DOHH2 (cell line): ENCODE measurements at regions not wholly inside any gene's neighbourhood (a gene's known extent, or its start where the extent isn't known, plus 50 kb on each side); places are given as distances from the start of the nearest gene placed in this dataset.

ENCODE experiments used
- H3F3A ChIP-seq: fragments of 200-600 bp; sonication (generic), shearing (Covaris generic); 2 replicates; pipeline ENCODE4 v1.6.0; 2016; ENCODE audit warnings: antibody characterized with exemption, mild to moderate bottlenecking; ENCODE audit not compliant: control insufficient read depth, insufficient read depth
- H3K27ac ChIP-seq: fragments of 200-600 bp; sonication (generic); 2 replicates; pipeline ENCODE4 v1.5.1; 2014; ENCODE audit warnings: low read depth, mild to moderate bottlenecking, low read length, moderate library complexity
- H3K27me3 ChIP-seq: fragments of 200-600 bp; sonication (generic); 2 replicates; pipeline ENCODE4 v1.6.1; 2014; ENCODE audit warnings: mild to moderate bottlenecking, low read length, mixed read lengths; ENCODE audit not compliant: control insufficient read depth
- H3K36me3 ChIP-seq: fragments of 200-600 bp; sonication (generic); 2 replicates; pipeline ENCODE4 v1.6.1; 2014; ENCODE audit warnings: mild to moderate bottlenecking, low read length, moderate library complexity, mixed read lengths; ENCODE audit not compliant: control insufficient read depth
- H3K4me1 ChIP-seq: fragments of 200-600 bp; sonication (generic); 2 replicates; pipeline ENCODE4 v1.6.1; 2014; ENCODE audit warnings: mild to moderate bottlenecking, low read length, mixed read lengths; ENCODE audit not compliant: control insufficient read depth
- H3K4me2 ChIP-seq: fragments of 200-600 bp; sonication (generic); 2 replicates; pipeline ENCODE4 v1.6.0; 2014; ENCODE audit warnings: mild to moderate bottlenecking, low read length, moderate library complexity
- H3K4me3 ChIP-seq: fragments of 200-600 bp; sonication (generic); 2 replicates; pipeline ENCODE4 v1.5.1; 2014; ENCODE audit warnings: mild to moderate bottlenecking, low read length, mixed read lengths
- H3K79me2 ChIP-seq: fragments of 200-600 bp; sonication (generic); 2 replicates; pipeline ENCODE4 v1.6.1; 2014; ENCODE audit warnings: mild to moderate bottlenecking, low read length, mixed read lengths; ENCODE audit not compliant: control insufficient read depth
- H3K9me2 ChIP-seq: fragments of 200-600 bp; sonication (generic); replicated peaks from 2 replicates; pipeline ENCODE4 v1.6.1; 2014; ENCODE audit warnings: mild to moderate bottlenecking, low read length, mixed read lengths; ENCODE audit not compliant: control insufficient read depth
- H3K9me3 ChIP-seq: fragments of 200-600 bp; sonication (generic); 2 replicates; pipeline ENCODE4 v1.6.1; 2014; ENCODE audit warnings: antibody characterized with exemption, low read length, mixed read lengths; ENCODE audit not compliant: control insufficient read depth, insufficient read depth
- H4K20me1 ChIP-seq: fragments of 200-600 bp; sonication (generic); 2 replicates; pipeline ENCODE4 v1.6.0; 2014; ENCODE audit warnings: low read depth, mild to moderate bottlenecking, antibody characterized with exemption, low read length, moderate library complexity; ENCODE audit not compliant: control insufficient read depth, insufficient read depth
- EZH2phosphoT487 ChIP-seq: fragments of 200-600 bp; sonication (generic); IDR thresholded peaks from 2 replicates; pipeline ENCODE4 v1.6.1; 2017; ENCODE audit warnings: borderline replicate concordance, mild to moderate bottlenecking, antibody characterized with exemption, low read length, moderate library complexity, mixed read lengths
- TF ChIP-seq, protein P1 (sequence below): fragments of 200-600 bp; sonication (generic); IDR thresholded peaks from one replicate; pipeline ENCODE4 v1.5.1; 2014; ENCODE audit warnings: antibody characterized with exemption, mild to moderate bottlenecking, low read depth, low read length; ENCODE audit not compliant: poor library complexity, severe bottlenecking

DNA sequence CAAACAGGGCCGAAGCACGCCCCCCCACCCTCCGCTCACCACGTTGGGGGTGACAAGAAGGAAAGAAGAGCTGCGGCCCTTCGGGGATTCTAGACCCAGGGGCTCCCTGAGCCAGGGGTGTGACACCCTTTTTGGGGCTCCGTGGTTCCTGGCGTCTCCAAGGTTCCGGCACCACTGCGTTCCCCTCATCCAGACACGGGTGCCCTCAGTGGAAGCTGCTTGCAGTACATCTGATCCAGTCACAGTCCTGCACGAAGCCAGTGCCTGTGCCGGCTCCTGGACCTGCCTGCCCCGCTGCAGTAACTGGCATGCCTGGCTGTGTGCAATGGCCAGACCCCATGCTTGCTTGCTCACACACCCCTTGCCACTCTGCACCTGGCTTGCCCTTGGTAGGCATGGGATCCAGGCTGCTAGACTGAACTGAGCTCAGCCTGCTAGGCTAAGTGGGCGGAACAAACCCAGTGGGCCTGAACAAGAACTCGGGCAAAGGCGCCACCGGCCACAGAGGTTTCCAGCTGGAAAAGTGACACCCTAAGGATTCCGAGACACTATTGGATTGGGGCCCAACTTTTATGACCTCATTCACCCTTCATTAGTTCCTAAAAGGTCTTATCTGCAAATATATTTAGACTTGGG lies 420.4 kb upstream of the AGA start:
- H3K4me3 ChIP-seq = no peak overlapping the region
- H3K9me3 ChIP-seq = no peaks in the 10 kb centered on the region
- no peak overlapping the region for H3K4me2 ChIP-seq
- no peaks in the 10 kb centered on the region for H4K20me1 ChIP-seq
- H3K27ac ChIP-seq = no peak overlapping the region
- H3K36me3 ChIP-seq = no peaks in the 10 kb centered on the region
- TF ChIP-seq, protein P1, sequence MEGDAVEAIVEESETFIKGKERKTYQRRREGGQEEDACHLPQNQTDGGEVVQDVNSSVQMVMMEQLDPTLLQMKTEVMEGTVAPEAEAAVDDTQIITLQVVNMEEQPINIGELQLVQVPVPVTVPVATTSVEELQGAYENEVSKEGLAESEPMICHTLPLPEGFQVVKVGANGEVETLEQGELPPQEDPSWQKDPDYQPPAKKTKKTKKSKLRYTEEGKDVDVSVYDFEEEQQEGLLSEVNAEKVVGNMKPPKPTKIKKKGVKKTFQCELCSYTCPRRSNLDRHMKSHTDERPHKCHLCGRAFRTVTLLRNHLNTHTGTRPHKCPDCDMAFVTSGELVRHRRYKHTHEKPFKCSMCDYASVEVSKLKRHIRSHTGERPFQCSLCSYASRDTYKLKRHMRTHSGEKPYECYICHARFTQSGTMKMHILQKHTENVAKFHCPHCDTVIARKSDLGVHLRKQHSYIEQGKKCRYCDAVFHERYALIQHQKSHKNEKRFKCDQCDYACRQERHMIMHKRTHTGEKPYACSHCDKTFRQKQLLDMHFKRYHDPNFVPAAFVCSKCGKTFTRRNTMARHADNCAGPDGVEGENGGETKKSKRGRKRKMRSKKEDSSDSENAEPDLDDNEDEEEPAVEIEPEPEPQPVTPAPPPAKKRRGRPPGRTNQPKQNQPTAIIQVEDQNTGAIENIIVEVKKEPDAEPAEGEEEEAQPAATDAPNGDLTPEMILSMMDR = no peak
- TF ChIP-seq EZH2phosphoT487 = no peak
- no peaks in the 10 kb centered on the region for H3F3A ChIP-seq
- no peaks in the 10 kb centered on the region for H3K79me2 ChIP-seq
- H3K9me2 ChIP-seq = no peaks in the 10 kb centered on the region
- H3K4me1 ChIP-seq = no peaks in the 10 kb centered on the region
- H3K27me3 ChIP-seq = no peaks in the 10 kb centered on the region

DNA sequence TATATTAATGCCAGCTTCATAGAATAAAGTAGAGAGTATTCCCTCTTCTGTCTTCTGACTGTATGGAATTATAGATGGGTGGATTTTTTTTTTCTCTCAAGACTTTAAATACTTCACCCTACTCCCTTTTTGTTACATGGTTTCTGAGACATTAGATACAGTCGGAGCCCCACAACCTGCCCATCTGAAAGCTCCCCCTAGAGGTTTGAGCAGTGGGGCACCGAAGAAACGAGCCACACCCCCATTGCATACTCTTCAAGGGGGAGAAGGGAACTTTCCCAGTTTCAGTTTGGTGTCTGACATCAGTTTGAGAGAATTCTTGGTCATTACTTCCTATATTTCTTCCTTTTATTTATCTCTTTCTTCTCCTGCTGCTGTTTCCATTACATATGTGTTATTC lies 437.6 kb upstream of the AGA start:
- Histone ChIP-seq H3K4me2 (no peak overlapping the region), H4K20me1 (no peaks in the 10 kb centered on the region), H3K4me1 (no peaks in the 10 kb centered on the region), H3F3A (no peaks in the 10 kb centered on the region), H3K9me3 (no peaks in the 10 kb centered on the region), H3K9me2 (no peaks in the 10 kb centered on the region), H3K27ac (no peak overlapping the region), H3K36me3 (no peaks in the 10 kb centered on the region), H3K27me3 (no peaks in the 10 kb centered on the region), H3K79me2 (no peaks in the 10 kb centered on the region), H3K4me3 (no peak overlapping the region)
- TF ChIP-seq EZH2phosphoT487 = no peak

DNA sequence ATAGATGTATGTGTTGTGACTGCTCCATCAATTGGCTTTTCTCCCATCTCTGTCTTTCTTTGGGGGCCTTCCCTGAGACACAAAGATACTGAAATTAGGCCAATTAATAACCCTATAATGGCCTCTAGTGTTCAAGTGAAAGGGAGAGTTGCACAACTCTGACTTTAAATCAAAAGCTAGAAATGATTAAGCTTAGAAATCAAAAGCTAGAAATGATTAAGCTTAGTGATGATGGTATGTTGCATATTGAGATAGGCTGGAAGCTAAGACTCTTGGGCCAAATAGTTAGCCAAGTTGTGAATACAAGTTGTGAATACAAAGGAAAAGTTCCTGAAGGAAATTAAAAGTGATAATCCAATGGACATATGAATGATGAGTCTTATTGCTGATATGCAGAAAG lies 452.9 kb upstream of the AGA start:
- Histone ChIP-seq H3K4me2 (no peak overlapping the region), H3K27me3 (no peaks in the 10 kb centered on the region), H3F3A (no peaks in the 10 kb centered on the region), H3K79me2 (no peaks in the 10 kb centered on the region), H3K4me1 (no peaks in the 10 kb centered on the region), H3K4me3 (no peak overlapping the region), H4K20me1 (no peaks in the 10 kb centered on the region), H3K9me3 (no peaks in the 10 kb centered on the region), H3K27ac (no peak overlapping the region), H3K9me2 (no peaks in the 10 kb centered on the region), H3K36me3 (no peaks in the 10 kb centered on the region)
- TF ChIP-seq EZH2phosphoT487 = no peak
- TF ChIP-seq, protein P1 = no peak

DNA sequence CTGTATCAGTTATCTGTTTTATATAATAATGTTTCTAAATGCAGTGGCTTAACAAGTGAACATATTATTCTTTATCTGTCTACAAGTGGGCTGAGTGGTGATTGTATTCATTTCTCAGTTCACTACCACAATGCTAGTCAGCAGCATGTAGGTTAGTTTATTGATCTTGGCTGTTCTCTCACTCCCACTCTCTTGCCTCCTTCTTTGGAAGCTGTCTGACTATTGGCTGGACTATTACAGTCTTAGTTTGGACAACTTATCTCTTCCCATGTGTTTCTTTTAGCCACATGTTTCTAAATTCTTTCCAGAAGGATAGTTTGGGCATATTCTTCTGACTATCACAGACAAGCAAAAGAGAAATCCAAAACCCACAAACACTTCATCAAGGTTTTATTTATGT lies 459.5 kb upstream of the AGA start:
- Histone ChIP-seq H3K4me1 (no peaks in the 10 kb centered on the region), H3K9me2 (no peaks in the 10 kb centered on the region), H3K27me3 (no peaks in the 10 kb centered on the region), H3K79me2 (no peaks in the 10 kb centered on the region), H3K9me3 (peaks cover 3% of the 10 kb centered on the region; the same call in 1 of the 2 replicates), H4K20me1 (no peaks in the 10 kb centered on the region), H3F3A (no peaks in the 10 kb centered on the region), H3K36me3 (no peaks in the 10 kb centered on the region), H3K4me2 (no peak overlapping the region), H3K4me3 (no peak overlapping the region), H3K27ac (no peak overlapping the region)
- TF ChIP-seq EZH2phosphoT487 = no peak
- TF ChIP-seq, protein P1 = no peak
